AG04450 (cell line): ENCODE measurements at regions not wholly inside any gene's neighbourhood (a gene's known extent, or its start where the extent isn't known, plus 50 kb on each side); places are given as distances from the start of the nearest gene placed in this dataset.

Experiments used
- CTCF ChIA-PET: fragments of 300-600, 350-600 bp; formaldehyde crosslinking; extraction: SDS; loops from one replicate; lab custom pipeline; 2022; ENCODE audit warnings: antibody characterized with exemption, inconsistent platforms; lab: Charles Lee
- POLR2A ChIA-PET: fragments of 350-600 bp; formaldehyde crosslinking; extraction: SDS; loops from one replicate; lab custom pipeline; 2021; ENCODE audit warnings: antibody characterized with exemption, inconsistent platforms; lab: Yijun Ruan, JAX
- DNase-seq: peaks from one replicate; pipeline ENCODE4 v3.0.0-alpha.2; 2011; ENCODE audit warnings: low read depth, low spot score
- H3K27ac ChIP-seq: one replicate; pipeline ENCODE4 v1.5.1; 2012; ENCODE audit warnings: low read depth, low read length, control low read depth
- H3K27me3 ChIP-seq: one replicate; pipeline ENCODE4 v1.6.0; 2012; ENCODE audit warnings: low read length; ENCODE audit not compliant: control insufficient read depth, insufficient read depth
- H3K4me3 ChIP-seq: 2 replicates; pipeline ENCODE4 v1.5.1; 2011; ENCODE audit warnings: mild to moderate bottlenecking, low read depth, low read length, control low read depth
- H3K9me3 ChIP-seq: 2 replicates; pipeline ENCODE4 v1.5.1; 2012; ENCODE audit warnings: low read length; ENCODE audit not compliant: control insufficient read depth, insufficient read depth
- CTCF ChIP-seq: IDR thresholded peaks from 2 replicates; pipeline ENCODE4 v1.5.1; 2011; ENCODE audit warnings: low read depth, low read length, control low read depth, inconsistent platforms

GRCh38 chr14:40894846-40895245, 711.8 kb upstream of the LRFN5 start:
- DNase-seq, result no peak
- no peak for TF ChIP-seq CTCF
- H3K9me3 ChIP-seq, result peaks cover 8% of the 10 kb centered on the region; the same call in 1 of the 2 replicates
- POLR2A ChIA-PET, result no interaction called here
- H3K4me3 ChIP-seq, result no peak overlapping the region
- no peaks in the 10 kb centered on the region for H3K27me3 ChIP-seq
- H3K27ac ChIP-seq, result no peak overlapping the region
- CTCF ChIA-PET, result no interaction called here

GRCh38 chr14:40889126-40889525, 717.5 kb upstream of the LRFN5 start:
- CTCF ChIA-PET, result no interaction called here
- no peak for TF ChIP-seq CTCF

GRCh38 chr14:40887912-40888311, 718.8 kb upstream of the LRFN5 start:
- Histone ChIP-seq H3K4me3 (no peak overlapping the region), H3K9me3 (peaks cover 8% of the 10 kb centered on the region), H3K27ac (no peak overlapping the region), H3K27me3 (no peaks in the 10 kb centered on the region)
- no peak for TF ChIP-seq CTCF
- no peak for DNase-seq
- ChIA-PET CTCF (no interaction called here), POLR2A (no interaction called here)

More at GRCh38 chr14:40889126-40889525, 717.5 kb upstream of the LRFN5 start:
- POLR2A ChIA-PET, result no interaction called here
- Histone ChIP-seq H3K4me3 (no peak overlapping the region), H3K27ac (no peak overlapping the region), H3K27me3 (no peaks in the 10 kb centered on the region), H3K9me3 (peaks cover 8% of the 10 kb centered on the region)
- no peak for DNase-seq

GRCh38 chr14:40870252-40870651, 736.4 kb upstream of the LRFN5 start:
- no peak for DNase-seq
- ChIA-PET CTCF (no interaction called here), POLR2A (no interaction called here)
- Histone ChIP-seq H3K9me3 (no peaks in the 10 kb centered on the region), H3K27ac (no peak overlapping the region), H3K4me3 (no peak overlapping the region), H3K27me3 (no peaks in the 10 kb centered on the region)
- no peak for TF ChIP-seq CTCF

- POLR2A ChIA-PET, result no interaction called here
- CTCF ChIA-PET, result no interaction called here
- no peak overlapping the region for H3K27ac ChIP-seq
- no peak for DNase-seq
- peaks cover 20% of the 10 kb centered on the region for H3K9me3 ChIP-seq
- no peak for TF ChIP-seq CTCF
- no peak overlapping the region for H3K4me3 ChIP-seq
- H3K27me3 ChIP-seq, result no peaks in the 10 kb centered on the region
These were observed 747.6 kb upstream of the LRFN5 start for GRCh38 chr14:40859055-40859454.
